Activated CD4-positive, alpha-beta T cell treated with anti-CD3 and anti-CD28 coated beads, Interleukin-2, amount 10 ng/mL, durations not matched to agents 24 days and 14 days (primary cell): ENCODE measurements at regions not wholly inside any gene's neighbourhood (a gene's known extent, or its start where the extent isn't known, plus 50 kb on each side); places are given as distances from the start of the nearest gene placed in this dataset.
A peak's percentile ranks its signal among the peaks of the same experiment; 100 is the strongest.
"Not testable (repeated sequence)": the region's sequence is repeated elsewhere in the genome, so short reads cannot be mapped to it uniquely, and the experiment has no call there.

ENCODE experiments used
- DNase-seq: peaks from one replicate; pipeline ENCODE4 v3.0.0; 2022
- H3K27ac Mint-ChIP-seq: one replicate; pipeline ENCODE4 v1.8.0; 2022; ENCODE audit warnings: mild to moderate bottlenecking, mixed read lengths
- H3K27me3 Mint-ChIP-seq: one replicate; pipeline ENCODE4 v1.8.0; 2022; ENCODE audit warnings: mixed read lengths
- H3K36me3 Mint-ChIP-seq: one replicate; pipeline ENCODE4 v1.8.0; 2022; ENCODE audit warnings: low read depth, mild to moderate bottlenecking, mixed read lengths
- H3K4me1 Mint-ChIP-seq: one replicate; pipeline ENCODE4 v1.8.0; 2021; ENCODE audit warnings: mixed read lengths
- H3K4me3 Mint-ChIP-seq: one replicate; pipeline ENCODE4 v1.8.0; 2022; ENCODE audit warnings: mild to moderate bottlenecking, moderate library complexity, mixed read lengths
- H3K9me3 Mint-ChIP-seq: one replicate; pipeline ENCODE4 v1.8.0; 2021; ENCODE audit warnings: mixed read lengths
- intact Hi-C: fragments of 100-400 bp; cut with micrococcal nuclease; formaldehyde crosslinking; loops from one replicate; pipeline ENCODE4 v1.15.1; 2023

DNA sequence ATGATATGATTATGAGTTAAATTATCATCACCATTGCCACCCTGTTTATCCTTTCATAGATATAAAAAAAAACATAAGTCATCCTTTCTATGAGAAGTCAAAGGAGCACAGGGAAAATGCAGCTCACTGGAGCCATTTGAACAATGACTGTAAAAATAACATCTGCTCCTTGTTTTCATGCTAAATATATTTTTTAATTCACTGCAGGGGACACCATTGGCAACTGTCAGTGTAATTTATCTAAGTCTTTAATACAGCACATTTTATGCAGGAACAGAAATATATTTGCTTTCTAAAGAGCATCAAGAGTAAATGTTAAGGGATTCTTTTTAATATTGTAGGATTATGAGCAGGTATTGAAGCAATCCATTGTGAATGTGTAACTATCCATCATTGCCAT is 371.3 kb downstream of the ZBBX start:
- no peaks in the 10 kb centered on the region for H3K36me3 Mint-ChIP-seq
- no peak overlapping the region for H3K27ac Mint-ChIP-seq
- H3K4me3 Mint-ChIP-seq: no peak overlapping the region
- intact Hi-C loops: no loop called here
- H3K4me1 Mint-ChIP-seq: no peaks in the 10 kb centered on the region
- no peaks in the 10 kb centered on the region for H3K27me3 Mint-ChIP-seq
- no peak for DNase-seq
- H3K9me3 Mint-ChIP-seq: no peaks in the 10 kb centered on the region

DNA sequence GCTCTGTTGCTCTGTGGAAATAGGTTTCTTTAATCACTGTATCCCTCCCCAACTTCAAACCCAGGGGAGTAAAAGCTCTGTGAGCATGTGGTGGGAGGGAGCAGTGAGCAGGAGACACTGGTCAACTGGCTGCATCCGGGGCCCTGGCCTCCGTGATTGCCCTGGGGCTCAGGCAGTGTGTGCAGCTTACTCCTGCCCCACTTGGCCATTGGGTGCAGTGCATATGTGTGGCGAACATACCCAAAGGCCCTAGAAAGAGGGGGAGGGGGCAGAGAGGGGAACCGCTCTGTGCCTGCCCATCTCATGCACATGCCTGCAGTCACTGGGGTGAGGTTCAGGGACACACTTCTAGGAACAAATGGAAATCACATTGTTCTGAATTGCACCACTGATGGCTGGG is 378.7 kb downstream of the ZBBX start:
- Mint-ChIP-seq H3K27ac (no peak overlapping the region), H3K27me3 (no peaks in the 10 kb centered on the region), H3K4me1 (no peaks in the 10 kb centered on the region), H3K36me3 (no peaks in the 10 kb centered on the region), H3K4me3 (no peak overlapping the region), H3K9me3 (no peaks in the 10 kb centered on the region)
- intact Hi-C loops: no loop called here
- DNase-seq: no peak

DNA sequence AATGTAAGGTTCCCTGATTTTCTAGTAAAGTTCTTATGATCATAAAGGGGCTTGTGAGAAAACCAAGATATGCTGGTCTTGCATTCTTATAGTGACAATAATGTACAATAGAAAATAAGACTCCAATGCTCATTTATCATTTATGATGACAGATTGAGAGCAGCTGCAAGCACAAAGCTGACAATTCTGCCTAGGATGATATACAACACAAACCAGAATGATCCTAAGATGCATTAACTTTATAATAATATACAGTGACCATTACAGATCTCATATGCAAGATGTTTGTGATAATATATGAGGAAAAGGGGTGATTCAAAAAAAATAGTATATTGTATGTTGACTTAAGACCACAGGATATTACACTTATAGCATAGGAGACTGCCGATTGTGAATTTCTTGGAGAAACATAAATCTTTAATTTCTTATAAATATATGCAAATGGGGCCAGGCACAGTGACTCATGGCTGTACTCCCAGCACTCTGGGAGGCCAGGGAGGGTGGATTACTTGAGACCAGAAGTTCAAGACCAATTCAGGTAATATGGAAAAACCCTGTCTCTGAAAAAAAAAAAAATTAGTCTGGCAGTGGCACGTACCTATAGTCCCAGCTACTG is 387.0 kb downstream of the ZBBX start:
- no peaks in the 10 kb centered on the region for H3K36me3 Mint-ChIP-seq
- no peak overlapping the region for H3K27ac Mint-ChIP-seq
- intact Hi-C loops: no loop called here

DNA sequence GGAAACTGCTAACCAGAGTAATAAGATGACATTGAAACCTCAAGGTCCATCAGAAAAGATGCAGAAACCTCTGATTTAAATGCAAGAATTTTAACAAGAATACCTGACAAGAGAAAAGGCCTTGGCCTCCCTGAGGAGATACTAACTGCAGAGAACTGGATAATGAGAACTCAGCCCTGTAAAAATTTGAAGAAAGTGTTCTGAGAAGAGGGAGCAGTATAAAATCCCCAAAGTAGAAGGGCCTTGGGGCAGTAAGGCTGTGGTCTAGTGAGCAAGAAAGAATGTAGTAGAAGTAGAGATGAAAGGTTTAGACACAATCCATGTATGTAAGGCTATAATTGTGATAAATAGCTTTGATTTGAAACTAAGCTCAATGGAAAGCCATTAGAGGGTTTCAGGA is 394.1 kb downstream of the ZBBX start:
- no peak for DNase-seq
- no peak overlapping the region for H3K27ac Mint-ChIP-seq

More for the DNA sequence above, 387.0 kb downstream of the ZBBX start:
- Mint-ChIP-seq H3K4me3 (no peak overlapping the region), H3K9me3 (no peaks in the 10 kb centered on the region), H3K27me3 (no peaks in the 10 kb centered on the region), H3K4me1 (no peaks in the 10 kb centered on the region)
- DNase-seq: no peak

DNA sequence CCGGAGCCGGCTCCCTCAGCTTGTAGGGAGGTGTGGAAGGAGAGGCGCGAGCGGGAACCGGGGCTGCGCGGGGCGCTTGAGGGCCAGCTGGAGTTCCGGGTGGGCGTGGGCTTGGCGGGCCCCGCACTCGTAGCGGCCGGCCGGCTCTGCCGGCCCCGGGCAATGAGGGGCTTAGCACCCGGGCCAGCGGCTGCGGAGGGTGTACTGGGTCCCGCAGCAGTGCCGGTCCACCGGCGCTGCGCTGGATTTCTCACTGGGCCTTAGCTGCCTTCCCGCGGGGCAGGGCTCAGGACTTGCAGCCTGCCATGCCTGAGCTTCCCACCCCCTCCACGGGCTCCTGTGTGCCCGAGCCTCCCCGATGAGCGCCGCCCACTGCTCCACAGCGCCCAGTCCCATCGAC is 404.3 kb downstream of the ZBBX start:
- H3K27ac Mint-ChIP-seq, DNase-seq, intact Hi-C loops, H3K4me3 Mint-ChIP-seq, H3K9me3 Mint-ChIP-seq, H3K27me3 Mint-ChIP-seq, H3K36me3 Mint-ChIP-seq, H3K4me1 Mint-ChIP-seq: not testable (repeated sequence)

More for the DNA sequence above, 394.1 kb downstream of the ZBBX start:
- H3K4me1 Mint-ChIP-seq: no peaks in the 10 kb centered on the region
- intact Hi-C loops: no loop called here
- H3K9me3 Mint-ChIP-seq: no peaks in the 10 kb centered on the region
- no peak overlapping the region for H3K4me3 Mint-ChIP-seq
- H3K27me3 Mint-ChIP-seq: no peaks in the 10 kb centered on the region
- H3K36me3 Mint-ChIP-seq: no peaks in the 10 kb centered on the region

DNA sequence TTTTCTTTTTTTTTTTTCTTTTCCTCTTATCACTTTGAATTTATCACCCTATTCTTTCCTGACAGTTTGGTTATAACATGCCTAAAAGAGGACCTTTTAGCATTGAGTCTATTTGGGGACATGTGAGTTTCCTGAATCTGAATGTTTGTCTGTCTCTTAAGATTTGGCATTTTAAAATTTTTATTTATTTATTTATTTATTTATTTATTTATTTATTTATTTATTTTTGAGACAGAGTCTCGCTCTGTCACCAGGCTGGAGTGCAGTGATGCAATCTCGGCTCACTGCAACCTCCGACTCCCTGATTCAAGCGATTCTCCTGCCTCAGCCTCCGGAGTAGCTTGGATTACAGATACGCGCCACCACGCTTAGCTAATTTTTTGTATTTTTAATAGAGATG is 412.4 kb downstream of the ZBBX start:
- intact Hi-C loops, H3K36me3 Mint-ChIP-seq, H3K27me3 Mint-ChIP-seq, H3K27ac Mint-ChIP-seq, H3K9me3 Mint-ChIP-seq, DNase-seq, H3K4me1 Mint-ChIP-seq, H3K4me3 Mint-ChIP-seq: not testable (repeated sequence)

DNA sequence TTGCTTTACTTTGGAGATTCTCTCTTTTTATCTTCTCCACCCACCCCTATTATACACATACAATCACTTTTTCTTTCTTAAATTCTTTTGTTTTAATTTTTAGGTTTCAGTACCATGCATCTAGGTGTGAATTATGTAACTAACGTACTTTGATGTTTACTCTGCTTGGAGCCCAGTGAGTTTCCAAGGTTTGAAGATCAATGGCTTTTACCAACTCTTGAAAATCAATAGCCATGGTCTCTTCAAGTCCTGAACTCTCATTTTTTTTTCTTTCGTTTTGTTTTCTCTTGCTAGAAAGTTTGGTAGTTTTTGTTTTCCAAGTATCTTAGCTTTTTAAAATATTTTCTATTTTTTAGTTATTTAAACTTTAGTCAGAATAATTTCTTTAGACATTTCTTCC is 417.2 kb downstream of the ZBBX start:
- Mint-ChIP-seq H3K27me3 (no peaks in the 10 kb centered on the region), H3K4me1 (no peaks in the 10 kb centered on the region)

DNA sequence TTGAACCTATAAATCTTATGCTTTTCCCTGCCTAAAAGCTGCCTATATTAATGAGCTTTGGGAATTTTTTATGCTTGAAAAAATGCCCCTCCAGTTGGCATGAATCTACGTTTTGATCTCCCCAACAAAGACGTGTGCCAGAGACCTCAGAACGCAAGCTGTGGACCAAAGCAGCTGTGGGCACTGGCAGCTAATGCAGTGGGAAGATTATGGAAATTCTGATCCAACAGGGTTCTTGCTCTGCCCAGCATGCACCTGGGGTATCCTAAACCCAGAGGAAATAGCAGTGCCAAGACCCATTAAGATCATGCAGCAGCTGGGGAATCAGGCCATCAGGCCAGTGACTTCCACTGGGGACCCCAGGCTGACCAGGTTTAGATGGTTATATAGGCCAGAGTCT is 423.0 kb downstream of the ZBBX start:
- Mint-ChIP-seq H3K27me3 (no peaks in the 10 kb centered on the region), H3K36me3 (no peaks in the 10 kb centered on the region), H3K9me3 (peaks cover 12% of the 10 kb centered on the region), H3K27ac (no peak overlapping the region), H3K4me3 (no peak overlapping the region), H3K4me1 (no peaks in the 10 kb centered on the region)
- no peak for DNase-seq
- intact Hi-C loops: no loop called here

More for the DNA sequence above, 417.2 kb downstream of the ZBBX start:
- H3K4me3 Mint-ChIP-seq: no peak overlapping the region
- no peaks in the 10 kb centered on the region for H3K9me3 Mint-ChIP-seq
- H3K36me3 Mint-ChIP-seq: no peaks in the 10 kb centered on the region
- no peak for DNase-seq
- intact Hi-C loops: no loop called here
- no peak overlapping the region for H3K27ac Mint-ChIP-seq

DNA sequence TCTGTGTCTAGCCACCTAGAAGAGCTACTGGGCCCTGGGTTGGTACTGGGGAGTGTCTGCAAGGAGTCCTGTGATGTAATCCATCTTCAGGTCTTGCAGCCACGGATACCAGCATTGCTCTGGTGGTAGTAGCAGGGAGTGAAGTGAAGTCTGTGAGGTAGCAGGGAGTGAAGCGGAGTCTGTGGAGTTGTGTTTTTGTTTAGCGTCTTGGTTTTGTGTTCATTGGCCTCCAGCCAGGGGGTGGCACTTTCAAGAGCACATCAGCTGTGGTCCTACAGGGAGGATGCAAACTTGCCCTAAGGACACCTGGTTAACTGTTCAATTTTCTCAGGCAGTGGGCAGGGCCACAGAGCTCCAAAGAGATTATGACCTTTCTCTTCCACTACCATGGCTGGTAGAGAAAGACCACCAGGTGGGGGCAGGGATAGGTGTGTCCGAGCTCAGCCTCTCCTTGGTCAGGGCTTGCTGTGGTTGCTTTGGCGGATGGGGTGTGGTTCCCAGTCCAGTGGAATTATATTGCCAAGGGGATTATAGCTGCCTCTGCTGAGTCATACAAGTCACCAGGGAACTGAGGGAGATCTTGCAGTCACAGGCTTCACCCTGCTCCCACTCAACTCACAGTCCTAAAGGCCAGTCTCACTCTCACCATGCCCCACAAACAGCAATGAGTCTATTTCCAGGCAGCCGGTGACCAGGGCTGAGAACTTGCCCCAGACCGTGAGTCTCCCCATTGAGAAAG is 424.7 kb downstream of the ZBBX start:
- Mint-ChIP-seq H3K4me3 (no peak overlapping the region), H3K4me1 (no peaks in the 10 kb centered on the region), H3K27ac (no peak overlapping the region), H3K27me3 (no peaks in the 10 kb centered on the region), H3K36me3 (no peaks in the 10 kb centered on the region), H3K9me3 (peaks cover 13% of the 10 kb centered on the region)
- DNase-seq: peak; percentile 33
- intact Hi-C loops: no loop called here

DNA sequence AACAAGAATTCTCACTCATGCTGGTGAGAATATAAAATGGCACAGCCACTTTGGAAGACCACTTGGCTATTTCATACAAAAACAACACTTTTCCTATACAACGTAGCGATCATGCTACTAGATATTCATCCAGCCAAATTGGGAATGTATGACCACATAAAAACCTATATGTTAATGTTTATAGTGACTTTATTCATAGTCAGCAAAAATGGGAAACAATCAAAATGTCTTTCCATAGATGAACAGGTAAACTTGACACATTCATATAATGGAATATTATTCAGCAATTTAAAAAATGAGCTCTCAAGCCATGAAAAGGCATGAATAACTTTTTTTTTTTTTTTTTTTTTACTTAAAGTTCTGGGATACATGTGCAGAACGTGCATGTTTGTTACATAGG is 445.2 kb downstream of the ZBBX start:
- H3K4me1 Mint-ChIP-seq: no peaks in the 10 kb centered on the region
- H3K36me3 Mint-ChIP-seq: no peaks in the 10 kb centered on the region
- intact Hi-C loops: no loop called here
- H3K27ac Mint-ChIP-seq: no peak overlapping the region
- no peak for DNase-seq
- no peaks in the 10 kb centered on the region for H3K9me3 Mint-ChIP-seq
- no peaks in the 10 kb centered on the region for H3K27me3 Mint-ChIP-seq
- no peak overlapping the region for H3K4me3 Mint-ChIP-seq

DNA sequence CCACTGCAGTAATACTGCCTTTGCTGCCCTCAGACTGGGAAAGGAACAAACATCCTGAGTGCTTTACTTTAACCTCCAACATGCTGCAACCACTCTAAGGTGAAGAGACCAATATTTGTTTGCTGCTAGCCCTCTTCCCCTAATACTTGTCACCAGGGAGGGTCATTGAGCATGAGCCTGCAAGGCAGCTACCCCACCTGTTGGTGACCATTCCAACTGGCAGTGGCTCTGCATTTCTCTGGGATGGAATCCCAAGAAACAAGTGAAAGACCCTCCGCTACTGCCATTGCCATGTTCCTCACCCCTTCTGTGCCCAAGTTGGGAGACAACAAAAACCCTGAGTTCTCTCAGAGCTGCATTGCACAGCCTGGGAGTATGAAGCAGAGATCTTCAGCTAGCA is 462.7 kb downstream of the ZBBX start:
- peaks cover 7% of the 10 kb centered on the region for H3K9me3 Mint-ChIP-seq
- intact Hi-C loops: no loop called here
- no peaks in the 10 kb centered on the region for H3K4me1 Mint-ChIP-seq
- no peak for DNase-seq
- H3K27ac Mint-ChIP-seq: no peak overlapping the region
- no peaks in the 10 kb centered on the region for H3K36me3 Mint-ChIP-seq
- no peaks in the 10 kb centered on the region for H3K27me3 Mint-ChIP-seq
- no peak overlapping the region for H3K4me3 Mint-ChIP-seq

DNA sequence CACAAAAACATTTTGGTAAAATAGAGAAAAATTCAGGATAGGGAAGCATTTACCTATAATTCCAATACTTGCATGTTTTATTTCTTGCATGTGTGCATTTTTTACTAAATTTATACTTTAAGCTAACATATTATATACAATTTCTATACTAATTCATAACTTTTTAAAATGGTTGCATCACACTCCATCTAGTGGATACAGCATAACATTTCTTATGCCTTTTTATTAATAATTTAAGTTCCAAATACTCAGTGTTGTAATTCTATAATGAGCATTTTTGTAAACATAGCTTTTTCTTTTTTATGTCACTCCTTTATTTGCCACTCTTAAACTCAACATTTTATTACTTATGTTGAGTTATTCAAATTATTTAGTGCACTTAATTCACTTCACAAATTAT is 477.7 kb downstream of the ZBBX start:
- Mint-ChIP-seq H3K9me3 (peaks cover 6% of the 10 kb centered on the region), H3K4me3 (no peak overlapping the region), H3K36me3 (no peaks in the 10 kb centered on the region), H3K27ac (no peak overlapping the region), H3K4me1 (no peaks in the 10 kb centered on the region), H3K27me3 (no peaks in the 10 kb centered on the region)
- DNase-seq: no peak
- intact Hi-C loops: no loop called here

DNA sequence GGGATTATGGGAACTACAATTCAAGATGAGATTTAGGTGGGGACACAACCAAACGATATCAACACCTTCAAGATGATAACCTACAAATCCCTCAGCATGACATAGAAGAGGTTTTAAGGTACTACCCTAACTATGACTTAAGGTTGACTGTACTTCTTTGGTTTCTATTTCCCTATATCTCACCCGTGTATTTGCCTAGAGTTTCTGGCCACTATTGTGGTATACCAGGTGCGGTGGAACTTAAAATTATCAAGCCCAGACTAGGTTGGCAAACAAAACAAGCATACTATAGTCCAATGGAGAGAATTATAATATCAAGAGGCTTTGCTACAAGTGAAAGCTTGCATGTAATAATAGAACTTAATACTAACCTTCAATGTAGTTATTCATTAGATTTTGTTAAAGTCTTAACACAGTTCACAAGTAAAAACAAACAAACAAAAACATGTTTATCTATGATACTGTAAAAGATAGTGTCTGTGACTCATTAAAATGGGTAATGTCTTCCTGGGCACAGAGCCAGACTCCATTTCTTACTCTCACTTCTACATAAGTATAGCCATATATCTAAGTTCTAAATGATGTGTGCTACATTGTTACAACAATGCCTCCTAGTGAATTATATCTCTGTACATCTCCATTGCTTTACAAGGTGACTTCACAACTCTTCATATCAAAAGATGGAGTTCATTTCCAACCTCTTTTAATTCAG is 479.1 kb downstream of the ZBBX start:
- Mint-ChIP-seq H3K27ac (no peak overlapping the region), H3K27me3 (no peaks in the 10 kb centered on the region), H3K9me3 (peaks cover 6% of the 10 kb centered on the region), H3K4me1 (no peaks in the 10 kb centered on the region), H3K4me3 (no peak overlapping the region), H3K36me3 (no peaks in the 10 kb centered on the region)
- DNase-seq: no peak
- intact Hi-C loops: no loop called here

DNA sequence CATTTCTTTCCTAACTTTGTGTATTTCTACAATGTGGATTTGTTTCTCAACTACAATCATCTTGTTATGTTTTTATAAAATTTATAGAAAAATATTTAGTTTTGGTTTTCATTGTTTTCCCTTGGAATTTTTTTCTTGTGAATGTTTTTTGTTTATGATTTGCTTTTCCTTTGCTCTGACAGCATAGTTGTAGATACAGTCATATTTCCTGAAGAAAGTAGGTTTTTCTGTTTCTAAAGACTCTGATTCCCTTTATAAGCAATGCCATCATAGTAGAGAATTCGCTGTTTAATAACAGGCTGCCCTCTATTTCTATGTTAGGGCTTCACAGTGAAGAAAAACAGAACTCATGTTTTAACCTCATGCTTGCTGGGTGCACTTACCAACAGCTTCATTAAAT is 482.3 kb downstream of the ZBBX start:
- Mint-ChIP-seq H3K9me3 (no peaks in the 10 kb centered on the region), H3K27me3 (no peaks in the 10 kb centered on the region), H3K36me3 (no peaks in the 10 kb centered on the region), H3K4me3 (no peak overlapping the region), H3K27ac (no peak overlapping the region), H3K4me1 (no peaks in the 10 kb centered on the region)
- no peak for DNase-seq
- intact Hi-C loops: no loop called here
